Endothelial cell of umbilical vein (primary cell): ENCODE measurements at regions not wholly inside any gene's neighbourhood (a gene's known extent, or its start where the extent isn't known, plus 50 kb on each side); places are given as distances from the start of the nearest gene placed in this dataset.

Source experiments
- BruUV-seq: library from RNA; stranded (reverse); fragments of 400-500 nt; replicated peaks from 2 replicates; lab custom pipeline; 2021; lab: Mats Ljungman, UMichigan
- CTCF ChIA-PET: fragments of 300-600, 350-600 bp; sonication (Branson Sonifier 250); formaldehyde crosslinking; loops from one replicate; lab custom pipeline; 2021; ENCODE audit warnings: antibody characterized with exemption, inconsistent platforms; lab: Charles Lee
- POLR2A ChIA-PET: fragments of 300-600, 350-600 bp; sonication (Branson Sonifier 250); formaldehyde crosslinking; loops from one replicate; lab custom pipeline; 2021; ENCODE audit warnings: antibody characterized with exemption, inconsistent platforms; lab: Charles Lee
- DNase-seq: peaks from one replicate; pipeline ENCODE4 v3.0.0-alpha.2; 2011; ENCODE audit warnings: low read depth, low spot score
- FAIRE-seq: peaks from 2 replicates; lab custom pipeline; 2011; peaks lifted over from hg19 to GRCh38; lab: Jason Lieb, UNC
- H2AFZ ChIP-seq: 2 replicates; pipeline ENCODE4 v1.6.0; 2012; ENCODE audit warnings: low read depth, low read length, control low read depth, inconsistent platforms
- H3K27ac ChIP-seq: 2 replicates; pipeline ENCODE4 v1.5.1; 2011; ENCODE audit warnings: low read depth, mild to moderate bottlenecking, control low read depth, low read length, moderate library complexity; ENCODE audit not compliant: insufficient read depth
- H3K27me3 ChIP-seq, 2 experiments: 2 replicates each; pipeline versions ENCODE4 v1.6.0 to v1.6.1; 2011; ENCODE audit warnings: low read length in 2 of 2, mixed read lengths in 1 of 2; ENCODE audit not compliant: control insufficient read depth in 2 of 2, insufficient read depth in 2 of 2
- H3K36me3 ChIP-seq, 2 experiments: 2 replicates in 1 of 2; 3 replicates in 1 of 2; pipeline ENCODE4 v1.5.1; 2011; ENCODE audit warnings: low read length in 2 of 2, mild to moderate bottlenecking in 1 of 2, moderate library complexity in 1 of 2; ENCODE audit not compliant: control insufficient read depth in 2 of 2, insufficient read depth in 2 of 2; ENCODE audit errors: extremely low read depth in 1 of 2
- H3K4me1 ChIP-seq: 3 replicates; pipeline ENCODE4 v1.5.1; 2011; ENCODE audit warnings: mild to moderate bottlenecking, low read length; ENCODE audit not compliant: control insufficient read depth, insufficient read depth; ENCODE audit errors: extremely low read depth
- H3K4me2 ChIP-seq: 2 replicates; pipeline ENCODE4 v1.6.1; 2011; ENCODE audit warnings: low read length, control low read depth, mixed read lengths; ENCODE audit not compliant: insufficient read depth
- H3K4me3 ChIP-seq, 3 experiments: fragments of 200-600 bp in 1 of 3; sonication (generic), shearing (Covaris generic) in 1 of 3; replicated peaks in 1 of 3; 2 replicates each; pipeline ENCODE4 v1.5.1; 2011 to 2016; ENCODE audit warnings: control low read depth in 3 of 3, low read length in 3 of 3, mild to moderate bottlenecking in 2 of 3, inconsistent platforms in 1 of 3, low read depth in 1 of 3, moderate library complexity in 1 of 3; ENCODE audit not compliant: insufficient read depth in 1 of 3
- H3K79me2 ChIP-seq: 2 replicates; pipeline ENCODE4 v1.6.0; 2012; ENCODE audit warnings: low read length, inconsistent platforms; ENCODE audit not compliant: control insufficient read depth, insufficient read depth
- H3K9ac ChIP-seq: replicated peaks from 2 replicates; pipeline ENCODE3; 2011; ENCODE audit warnings: low read length, control low read depth; ENCODE audit not compliant: insufficient read depth; ENCODE audit errors: extremely low read depth
- H3K9me1 ChIP-seq: replicated peaks from 3 replicates; pipeline ENCODE4 v1.6.0; 2011; ENCODE audit warnings: mild to moderate bottlenecking, low read length; ENCODE audit not compliant: control insufficient read depth, insufficient read depth; ENCODE audit errors: extremely low read depth
- H3K9me3 ChIP-seq: replicated peaks from 2 replicates; pipeline ENCODE4 v1.5.1; 2012; ENCODE audit warnings: low read length, inconsistent platforms; ENCODE audit not compliant: control insufficient read depth, insufficient read depth
- H4K20me1 ChIP-seq: replicated peaks from 2 replicates; pipeline ENCODE3; 2011; ENCODE audit warnings: mild to moderate bottlenecking, low read length; ENCODE audit not compliant: control insufficient read depth, insufficient read depth; ENCODE audit errors: extremely low read depth
- EZH2 ChIP-seq: IDR thresholded peaks from 2 replicates; pipeline ENCODE4 v1.6.1; 2012; ENCODE audit warnings: borderline replicate concordance, low read depth, mild to moderate bottlenecking, moderate library complexity, low read length, inconsistent platforms; ENCODE audit not compliant: severe bottlenecking
- FOS ChIP-seq: IDR thresholded peaks from 2 replicates; pipeline ENCODE4 v1.6.1; 2011; ENCODE audit warnings: mild to moderate bottlenecking, low read length, moderate library complexity, borderline replicate concordance; ENCODE audit not compliant: insufficient read depth
- GATA2 ChIP-seq: IDR thresholded peaks from 2 replicates; pipeline ENCODE4 v1.7.0; 2011; ENCODE audit warnings: low read depth, mild to moderate bottlenecking, moderate library complexity, mixed read lengths, low read length; ENCODE audit not compliant: insufficient read length, insufficient read depth
- JUN ChIP-seq: IDR thresholded peaks from 2 replicates; pipeline ENCODE4 v1.6.1; 2011; ENCODE audit warnings: borderline replicate concordance, low read depth; ENCODE audit not compliant: insufficient read length, insufficient read depth
- MYC ChIP-seq: IDR thresholded peaks from one replicate; pipeline ENCODE4 v1.6.1; 2011; ENCODE audit warnings: mild to moderate bottlenecking, low read depth, low read length
- POLR2A ChIP-seq: IDR thresholded peaks from 2 replicates; pipeline ENCODE4 v1.6.1; 2012; ENCODE audit warnings: low read depth, mild to moderate bottlenecking, control low read depth, low read length
- POLR2AphosphoS5 ChIP-seq: IDR thresholded peaks from 2 replicates; pipeline ENCODE4 v1.6.1; 2012; ENCODE audit warnings: low read depth, mild to moderate bottlenecking, control low read depth, low read length, moderate library complexity; ENCODE audit not compliant: insufficient read depth
- dilution Hi-C: fragments of 300-500 bp; cut with MboI; formaldehyde crosslinking; loops from one replicate; pipeline ENCODE4 v1.15.0; 2019; ENCODE audit warnings: low sequenced_read_pairs; ENCODE audit not compliant: extremely low pct_ligation_motif_present
- intact Hi-C: fragments of 100-400 bp; cut with micrococcal nuclease; formaldehyde crosslinking; loops from one replicate; pipeline ENCODE4 v1.10.0; 2022
- TF ChIP-seq, protein P1 (sequence below), 2 donors: IDR thresholded peaks; 1 replicate in 1 of 2; 2 replicates in 1 of 2; pipeline ENCODE4 v1.5.1; 2011; ENCODE audit warnings: low read length in 2 of 2, mild to moderate bottlenecking in 2 of 2, moderate library complexity in 2 of 2, control low read depth in 1 of 2, inconsistent platforms in 1 of 2, low read depth in 1 of 2; ENCODE audit not compliant: insufficient read depth in 1 of 2; ENCODE audit errors: extremely low read depth in 1 of 2
- TF ChIP-seq, protein P2 (sequence below): IDR thresholded peaks from 2 replicates; pipeline ENCODE4 v1.6.1; 2011; ENCODE audit not compliant: insufficient read depth, insufficient read length

DNA sequence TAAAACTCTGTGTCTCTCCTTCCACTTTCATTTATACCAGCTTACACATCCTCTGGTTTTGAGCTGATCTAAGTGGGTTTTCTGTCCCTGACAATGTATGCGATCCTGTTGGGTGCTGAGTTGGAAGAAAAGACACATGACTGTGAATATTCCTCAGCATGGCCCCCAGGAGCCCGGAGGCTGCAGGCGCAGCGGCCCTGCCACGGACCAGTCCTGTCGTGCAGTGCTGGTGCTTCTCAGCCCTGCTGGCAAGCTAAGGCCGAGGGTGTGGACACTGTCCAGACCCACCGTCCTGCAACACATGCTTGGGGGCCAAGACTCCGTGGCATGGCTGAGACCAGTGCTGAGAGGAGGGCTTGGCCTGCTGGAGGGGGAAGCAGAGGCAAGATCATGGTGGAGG is 328.9 kb upstream of the IRX2 start:
- Histone ChIP-seq H3K36me3 (no peaks in the 10 kb centered on the region), H2AFZ (no peak overlapping the region), H4K20me1 (no peaks in the 10 kb centered on the region), H3K79me2 (no peaks in the 10 kb centered on the region), H3K4me2 (no peak overlapping the region), H3K9ac (no peak overlapping the region), H3K9me3 (peaks cover 10% of the 10 kb centered on the region), H3K27ac (no peak overlapping the region), H3K27me3 (no peaks in the 10 kb centered on the region), H3K4me1 (no peaks in the 10 kb centered on the region), H3K9me1 (no peaks in the 10 kb centered on the region), H3K4me3 (no peak overlapping the region)
- DNase-seq = no peak
- no peak for FAIRE-seq
- no peak for TF ChIP-seq GATA2
- no peak for TF ChIP-seq POLR2A
- TF ChIP-seq POLR2AphosphoS5 = no peak
- TF ChIP-seq, protein P1, sequence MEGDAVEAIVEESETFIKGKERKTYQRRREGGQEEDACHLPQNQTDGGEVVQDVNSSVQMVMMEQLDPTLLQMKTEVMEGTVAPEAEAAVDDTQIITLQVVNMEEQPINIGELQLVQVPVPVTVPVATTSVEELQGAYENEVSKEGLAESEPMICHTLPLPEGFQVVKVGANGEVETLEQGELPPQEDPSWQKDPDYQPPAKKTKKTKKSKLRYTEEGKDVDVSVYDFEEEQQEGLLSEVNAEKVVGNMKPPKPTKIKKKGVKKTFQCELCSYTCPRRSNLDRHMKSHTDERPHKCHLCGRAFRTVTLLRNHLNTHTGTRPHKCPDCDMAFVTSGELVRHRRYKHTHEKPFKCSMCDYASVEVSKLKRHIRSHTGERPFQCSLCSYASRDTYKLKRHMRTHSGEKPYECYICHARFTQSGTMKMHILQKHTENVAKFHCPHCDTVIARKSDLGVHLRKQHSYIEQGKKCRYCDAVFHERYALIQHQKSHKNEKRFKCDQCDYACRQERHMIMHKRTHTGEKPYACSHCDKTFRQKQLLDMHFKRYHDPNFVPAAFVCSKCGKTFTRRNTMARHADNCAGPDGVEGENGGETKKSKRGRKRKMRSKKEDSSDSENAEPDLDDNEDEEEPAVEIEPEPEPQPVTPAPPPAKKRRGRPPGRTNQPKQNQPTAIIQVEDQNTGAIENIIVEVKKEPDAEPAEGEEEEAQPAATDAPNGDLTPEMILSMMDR (IDR thresholded peaks at IDR 0.05; ENCODE audit: extremely low read depth in 1 of 2, insufficient read depth in 1 of 2, low read depth in 1 of 2, low read length in 2 of 2) = no peak
- TF ChIP-seq EZH2 = no peak
- no peak for TF ChIP-seq MYC
- TF ChIP-seq JUN = no peak
- no peak for TF ChIP-seq FOS
- TF ChIP-seq, protein P2, sequence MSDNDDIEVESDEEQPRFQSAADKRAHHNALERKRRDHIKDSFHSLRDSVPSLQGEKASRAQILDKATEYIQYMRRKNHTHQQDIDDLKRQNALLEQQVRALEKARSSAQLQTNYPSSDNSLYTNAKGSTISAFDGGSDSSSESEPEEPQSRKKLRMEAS = no peak
- ChIA-PET CTCF (no interaction called here), POLR2A (no interaction called here)
- intact Hi-C loops = no loop called here
- no TSS peak for BruUV-seq
- dilution Hi-C loops = no loop called here
